Activated CD8-positive, alpha-beta T cell treated with anti-CD3 and anti-CD28 coated beads for 36 hours (primary cell): ENCODE measurements at regions not wholly inside any gene's neighbourhood (a gene's known extent, or its start where the extent isn't known, plus 50 kb on each side); places are given as distances from the start of the nearest gene placed in this dataset.

Source experiments
- ATAC-seq: fragments of 200-7000 bp; cut with Tn5 transposase; one replicate; pipeline ENCODE4 v1.10.0; 2021; ENCODE audit warnings: mild to moderate bottlenecking, moderate library complexity
- CTCF ChIA-PET: fragments of 350-600 bp; sonication (Branson Sonifier 250); formaldehyde crosslinking; loops from one replicate; lab custom pipeline; 2021; ENCODE audit warnings: antibody characterized with exemption; lab: Charles Lee
- POLR2A ChIA-PET: fragments of 350-600 bp; sonication (Branson Sonifier 250); formaldehyde crosslinking; loops from one replicate; lab custom pipeline; 2021; ENCODE audit warnings: antibody characterized with exemption; lab: Charles Lee
- DNase-seq: peaks from one replicate; pipeline ENCODE4 v3.0.0-alpha.2; 2020
- H3K27ac Mint-ChIP-seq: one replicate; pipeline ENCODE4 v1.8.0; 2021; ENCODE audit warnings: mild to moderate bottlenecking, mixed read lengths
- H3K27me3 Mint-ChIP-seq: one replicate; pipeline ENCODE4 v1.8.0; 2021; ENCODE audit warnings: mixed read lengths
- H3K36me3 Mint-ChIP-seq: one replicate; pipeline ENCODE4 v1.8.0; 2021; ENCODE audit warnings: low read depth, mixed read lengths
- H3K4me1 Mint-ChIP-seq: one replicate; pipeline ENCODE4 v1.8.0; 2021; ENCODE audit warnings: low read depth, mixed read lengths
- H3K4me3 Mint-ChIP-seq: one replicate; pipeline ENCODE4 v1.8.0; 2021; ENCODE audit warnings: mild to moderate bottlenecking, moderate library complexity, mixed read lengths
- H3K9me3 Mint-ChIP-seq: one replicate; pipeline ENCODE4 v1.8.0; 2021; ENCODE audit warnings: mixed read lengths
- CTCF ChIP-seq: fragments of 200-600 bp; IDR thresholded peaks from one replicate; pipeline ENCODE4 v1.8.0; 2022; ENCODE audit warnings: antibody characterized with exemption, mild to moderate bottlenecking
- intact Hi-C: fragments of 100-400 bp; cut with micrococcal nuclease; formaldehyde crosslinking; loops from one replicate; pipeline ENCODE4 v1.10.0; 2022

- Mint-ChIP-seq H3K9me3 (no peaks in the 10 kb centered on the region), H3K36me3 (no peaks in the 10 kb centered on the region), H3K4me1 (peaks cover 9% of the 10 kb centered on the region), H3K4me3 (no peak overlapping the region), H3K27me3 (no peaks in the 10 kb centered on the region), H3K27ac (no peak overlapping the region)
- no peak for TF ChIP-seq CTCF
- ChIA-PET POLR2A (no interaction called here), CTCF (no interaction called here)
- no peak for ATAC-seq
- DNase-seq = no peak
- intact Hi-C loops = no loop called here
Measured at GRCh38 chr12:124679533-124680371, 112.3 kb upstream of the NCOR2 start.

GRCh38 chr12:124679047-124679446, 111.6 kb upstream of the NCOR2 start:
- DNase-seq (no peak), ATAC-seq (no peak)
- intact Hi-C loops = no loop called here
- Mint-ChIP-seq H3K27ac (no peak overlapping the region), H3K4me3 (no peak overlapping the region), H3K4me1 (peaks cover 3% of the 10 kb centered on the region), H3K36me3 (no peaks in the 10 kb centered on the region), H3K9me3 (no peaks in the 10 kb centered on the region), H3K27me3 (no peaks in the 10 kb centered on the region)
- ChIA-PET POLR2A (no interaction called here), CTCF (no interaction called here)
- TF ChIP-seq CTCF = no peak

- DNase-seq = no peak
- H3K27me3 Mint-ChIP-seq = no peaks in the 10 kb centered on the region
- no peak for TF ChIP-seq CTCF
- H3K9me3 Mint-ChIP-seq = no peaks in the 10 kb centered on the region
- H3K4me1 Mint-ChIP-seq = peaks cover 3% of the 10 kb centered on the region
- ChIA-PET CTCF (no interaction called here), POLR2A (no interaction called here)
- no peak overlapping the region for H3K27ac Mint-ChIP-seq
- no peak for ATAC-seq
- no peak overlapping the region for H3K4me3 Mint-ChIP-seq
- intact Hi-C loops = no loop called here
- no peaks in the 10 kb centered on the region for H3K36me3 Mint-ChIP-seq
Measured at GRCh38 chr12:124678421-124678893, 111.0 kb upstream of the NCOR2 start.

DNA sequence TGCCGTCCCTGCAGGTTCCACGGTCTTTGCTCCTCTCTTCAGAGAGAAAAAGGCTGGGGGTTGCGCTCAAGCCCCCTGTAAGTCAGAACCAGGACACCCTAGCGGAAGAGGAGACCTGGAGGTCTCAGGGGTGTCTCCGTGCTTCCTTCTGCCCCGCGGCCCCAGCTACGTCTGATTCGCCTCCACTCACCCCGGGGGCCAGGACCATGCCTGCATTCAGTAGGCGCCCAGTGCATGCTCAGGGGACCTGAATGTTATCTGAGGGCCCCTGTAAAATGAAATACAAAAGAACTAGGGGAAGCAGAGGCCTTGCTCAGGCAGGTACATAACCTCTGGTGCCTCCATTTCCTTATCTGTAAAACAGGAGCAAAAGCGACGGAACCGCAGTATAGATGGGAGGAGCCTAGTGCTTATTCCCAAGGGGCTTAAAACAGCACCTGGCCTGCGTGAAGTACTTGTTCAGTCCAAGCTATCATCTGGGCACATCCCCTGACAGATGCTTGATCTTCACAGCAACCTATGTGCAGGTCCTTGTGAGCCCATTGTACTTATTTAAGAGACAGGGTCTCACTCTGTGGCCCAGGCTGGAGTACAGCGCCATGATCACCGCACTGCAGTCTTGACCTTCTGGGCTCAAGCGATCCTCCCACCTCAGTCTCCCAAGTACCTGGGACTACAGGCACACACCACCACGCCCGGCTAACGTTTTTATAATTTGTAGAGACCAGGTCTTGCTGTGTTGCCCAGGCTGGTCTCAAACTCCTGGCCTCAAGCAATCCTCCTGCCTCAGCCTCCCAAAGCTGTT, 110.3 kb upstream of the NCOR2 start:
- intact Hi-C loops = no loop called here
- CTCF ChIA-PET = no interaction called here
- no peak for DNase-seq
- H3K4me1 Mint-ChIP-seq = no peaks in the 10 kb centered on the region
- H3K36me3 Mint-ChIP-seq = no peaks in the 10 kb centered on the region
- no peak overlapping the region for H3K27ac Mint-ChIP-seq
- no peaks in the 10 kb centered on the region for H3K9me3 Mint-ChIP-seq
- no peak overlapping the region for H3K4me3 Mint-ChIP-seq
- POLR2A ChIA-PET = no interaction called here
- no peaks in the 10 kb centered on the region for H3K27me3 Mint-ChIP-seq
- ATAC-seq = no peak
- TF ChIP-seq CTCF = no peak
